GM04503 (cell line): ENCODE measurements at regions not wholly inside any gene's neighbourhood (a gene's known extent, or its start where the extent isn't known, plus 50 kb on each side); places are given as distances from the start of the nearest gene placed in this dataset.

ENCODE experiments used
- DNase-seq: peaks from one replicate; pipeline ENCODE4 v3.0.0-alpha.2; 2012; ENCODE audit warnings: low read depth

GRCh38 chr11:105553025-105553424, 56.8 kb upstream of the GRIA4 start:
- no peak for DNase-seq

GRCh38 chr11:105548359-105548758, 61.5 kb upstream of the GRIA4 start:
- DNase-seq: no peak

- DNase-seq: no peak
Observed at GRCh38 chr11:105538588-105538987, 71.3 kb upstream of the GRIA4 start.

- no peak for DNase-seq
Observed at GRCh38 chr11:105537531-105537930, 72.3 kb upstream of the GRIA4 start.

GRCh38 chr11:105524286-105524685, 85.6 kb upstream of the GRIA4 start:
- DNase-seq: no peak

- DNase-seq: no peak
Observed at GRCh38 chr11:105520706-105521345, 89.0 kb upstream of the GRIA4 start.

- no peak for DNase-seq
Observed at GRCh38 chr11:105507496-105508254, 102.2 kb upstream of the GRIA4 start.

- DNase-seq: no peak
Observed at GRCh38 chr11:105492010-105492409, 117.9 kb upstream of the GRIA4 start.

- DNase-seq: no peak
Observed at GRCh38 chr11:105491394-105491793, 118.5 kb upstream of the GRIA4 start.

- DNase-seq: no peak
Observed at GRCh38 chr11:105490333-105490732, 119.5 kb upstream of the GRIA4 start.

- no peak for DNase-seq
Observed at GRCh38 chr11:105489446-105489845, 120.4 kb upstream of the GRIA4 start.

- no peak for DNase-seq
Observed at GRCh38 chr11:105486929-105487328, 122.9 kb upstream of the GRIA4 start.

- no peak for DNase-seq
Observed at GRCh38 chr11:105469931-105470330, 139.9 kb upstream of the GRIA4 start.

GRCh38 chr11:105468154-105468553, 141.7 kb upstream of the GRIA4 start:
- no peak for DNase-seq

GRCh38 chr11:105466582-105467228, 143.2 kb upstream of the GRIA4 start:
- DNase-seq: no peak

GRCh38 chr11:105458071-105458470, 151.8 kb upstream of the GRIA4 start:
- no peak for DNase-seq

- DNase-seq: no peak
Observed at GRCh38 chr11:105456950-105457349, 152.9 kb upstream of the GRIA4 start.

- no peak for DNase-seq
Observed at GRCh38 chr11:105449100-105449734, 160.7 kb upstream of the GRIA4 start.

GRCh38 chr11:105448703-105449079, 161.2 kb upstream of the GRIA4 start:
- DNase-seq: no peak

- no peak for DNase-seq
Observed at GRCh38 chr11:105447936-105448702, 161.8 kb upstream of the GRIA4 start.

- no peak for DNase-seq
Observed at GRCh38 chr11:105443623-105444022, 166.2 kb upstream of the GRIA4 start.
